HG03064 (cell line): ENCODE measurements at regions not wholly inside any gene's neighbourhood (a gene's known extent, or its start where the extent isn't known, plus 50 kb on each side); places are given as distances from the start of the nearest gene placed in this dataset.

Experiments
- ATAC-seq: cut with Tn5 transposase; IDR thresholded peaks from one replicate; pipeline ENCODE4 v1.9.1; 2021; ENCODE audit warnings: low read depth; ENCODE audit not compliant: unreplicated experiment

- no peak for ATAC-seq
These were observed 456.3 kb upstream of the RGS6 start for GRCh38 chr14:71475916-71476315.

DNA sequence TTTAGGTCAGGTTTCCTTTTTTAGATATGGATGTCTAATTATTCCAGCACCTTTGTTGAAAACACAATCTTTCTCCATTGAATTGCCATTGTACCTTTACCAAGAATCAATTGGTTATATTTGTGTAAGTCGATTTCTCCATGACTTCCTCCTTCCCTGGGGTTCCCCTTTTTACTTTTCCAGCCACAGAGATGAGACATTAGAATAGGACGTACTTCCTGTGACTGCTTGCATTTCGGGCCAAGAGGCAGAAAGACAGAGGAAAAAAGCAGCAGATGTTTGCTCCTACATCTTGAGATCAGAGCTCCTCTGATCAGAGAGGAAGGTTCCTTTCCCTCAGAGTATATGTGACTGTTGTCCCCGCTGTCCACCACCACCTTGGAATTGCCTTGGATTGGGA lies 453.7 kb upstream of the RGS6 start:
- no peak for ATAC-seq

GRCh38 chr14:71481021-71481654 lies 451.1 kb upstream of the RGS6 start:
- no peak for ATAC-seq

- ATAC-seq: no peak
These were observed 449.6 kb upstream of the RGS6 start for GRCh38 chr14:71482671-71483070.

GRCh38 chr14:71483154-71483553 lies 449.1 kb upstream of the RGS6 start:
- ATAC-seq: no peak

- ATAC-seq: no peak
These were observed 446.4 kb upstream of the RGS6 start for GRCh38 chr14:71485833-71486232.

- ATAC-seq: no peak
These were observed 445.9 kb upstream of the RGS6 start for GRCh38 chr14:71486279-71486678.

- no peak for ATAC-seq
These were observed 444.8 kb upstream of the RGS6 start for GRCh38 chr14:71487449-71487848.

DNA sequence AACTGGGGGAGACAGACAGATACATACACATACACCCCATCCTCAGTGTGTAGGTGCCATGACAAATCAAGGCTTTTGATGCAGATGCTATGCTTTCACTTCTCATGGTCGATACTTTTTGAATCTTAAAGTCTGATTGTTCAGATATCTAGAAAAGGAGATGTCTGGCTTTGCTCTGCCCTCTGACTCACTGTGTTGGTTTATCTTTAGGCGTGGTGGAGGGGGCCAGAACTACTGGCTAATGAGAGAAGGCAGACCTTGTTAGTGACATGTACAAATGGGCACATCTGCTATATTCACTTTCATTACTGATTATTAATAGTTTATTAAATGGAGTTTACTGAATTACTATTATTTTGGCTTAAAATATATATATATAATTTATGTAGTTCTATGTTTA lies 444.3 kb upstream of the RGS6 start:
- no peak for ATAC-seq

- no peak for ATAC-seq
These were observed 443.5 kb upstream of the RGS6 start for GRCh38 chr14:71488703-71489191.

GRCh38 chr14:71489742-71490141 lies 442.5 kb upstream of the RGS6 start:
- no peak for ATAC-seq

DNA sequence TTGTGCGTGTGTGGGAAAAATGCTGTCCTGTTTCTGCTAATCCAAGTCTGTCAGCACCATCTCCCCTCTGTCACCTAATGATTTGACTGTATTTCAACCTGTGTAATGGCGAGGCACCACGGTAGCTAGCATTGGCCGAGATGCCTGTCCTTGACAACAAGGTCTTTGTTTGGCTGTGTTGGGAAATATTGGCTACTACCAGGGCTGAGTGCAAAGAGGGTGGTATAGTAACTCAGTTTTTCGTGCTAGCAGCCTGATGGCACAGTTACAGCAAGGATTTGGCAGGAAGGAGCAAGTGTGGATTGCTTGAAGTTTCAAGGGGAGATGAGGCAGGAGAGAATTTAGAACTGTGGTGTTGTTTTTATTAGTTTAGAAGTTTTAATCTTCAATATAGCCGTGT lies 440.3 kb upstream of the RGS6 start:
- no peak for ATAC-seq

GRCh38 chr14:71492346-71492745 lies 439.9 kb upstream of the RGS6 start:
- ATAC-seq: no peak

GRCh38 chr14:71497645-71498086 lies 434.6 kb upstream of the RGS6 start:
- ATAC-seq: peak; percentile 84

GRCh38 chr14:71498212-71498611 lies 434.0 kb upstream of the RGS6 start:
- peak; percentile 24 for ATAC-seq

- no peak for ATAC-seq
These were observed 433.2 kb upstream of the RGS6 start for GRCh38 chr14:71499018-71499417.

- ATAC-seq: no peak
These were observed 424.5 kb upstream of the RGS6 start for GRCh38 chr14:71507681-71508080.

DNA sequence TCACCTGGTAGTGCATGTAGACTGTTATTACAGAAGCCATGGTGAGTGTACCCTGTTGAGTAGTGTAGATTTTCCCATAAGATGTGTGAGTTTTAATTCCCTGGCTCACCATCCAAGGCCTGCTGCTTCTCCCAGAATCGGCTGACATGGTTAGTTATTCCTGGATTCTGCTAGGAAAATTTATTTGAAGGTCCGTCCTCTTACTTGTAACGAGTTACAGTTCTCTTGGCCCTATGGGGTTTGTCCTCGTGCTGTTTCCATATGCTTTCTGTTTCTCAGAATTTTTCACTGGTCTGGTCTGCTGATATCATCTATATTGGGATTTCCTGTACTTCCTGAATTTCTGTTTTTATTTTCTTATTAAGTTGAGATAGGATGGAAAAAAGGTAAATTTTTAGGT lies 423.3 kb upstream of the RGS6 start:
- no peak for ATAC-seq

GRCh38 chr14:71511152-71511551 lies 421.1 kb upstream of the RGS6 start:
- no peak for ATAC-seq

GRCh38 chr14:71514941-71515919 lies 417.0 kb upstream of the RGS6 start:
- no peak for ATAC-seq

- ATAC-seq: no peak
These were observed 410.7 kb upstream of the RGS6 start for GRCh38 chr14:71521238-71522135.
